T1000 (cell line): ENCODE measurements at regions not wholly inside any gene's neighbourhood (a gene's known extent, or its start where the extent isn't known, plus 50 kb on each side); places are given as distances from the start of the nearest gene placed in this dataset.

Experiments used
- DNase-seq: peaks from one replicate; lab custom pipeline; 2025; ENCODE audit warnings: mixed read lengths; lab: John Stamatoyannopoulos, UW

DNA sequence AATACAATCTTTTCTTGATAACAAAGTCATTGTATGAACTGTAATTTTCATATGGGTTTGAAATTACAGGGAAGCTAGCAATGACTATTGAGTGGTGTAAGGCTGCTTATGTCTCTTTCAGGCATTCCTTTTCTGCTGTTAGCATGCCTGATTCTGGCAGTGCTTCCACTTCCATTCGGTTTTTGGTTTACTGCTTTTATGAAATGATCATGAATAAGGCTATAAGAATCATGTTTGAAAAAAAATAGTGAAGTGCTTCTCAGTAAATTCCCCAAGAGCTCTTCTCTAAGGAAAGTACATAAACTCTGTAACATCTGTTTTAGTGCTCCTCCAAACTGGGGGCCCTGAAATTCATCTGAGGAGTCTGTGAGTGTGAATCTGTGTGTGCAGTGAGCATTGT, 434.0 kb upstream of the RGS6 start:
- no peak for DNase-seq

DNA sequence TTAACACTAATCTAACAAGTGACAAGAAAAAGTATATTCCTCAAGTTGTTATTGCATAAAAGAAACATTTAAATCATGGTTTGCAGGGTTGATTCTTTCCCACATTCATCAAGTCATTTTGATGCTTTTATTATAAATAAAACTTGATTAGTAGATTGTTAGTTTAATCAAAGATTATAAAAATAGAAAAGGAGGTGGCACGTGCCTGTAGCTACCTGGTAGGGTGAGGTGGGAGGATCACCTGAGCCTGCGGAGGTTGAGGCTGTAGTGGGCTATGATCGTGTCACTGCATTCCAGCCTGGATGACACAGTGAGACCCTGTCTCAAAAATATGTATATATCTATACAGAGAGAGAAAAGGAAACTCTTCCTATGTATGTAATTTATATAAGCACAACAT, 433.2 kb upstream of the RGS6 start:
- DNase-seq: no peak

DNA sequence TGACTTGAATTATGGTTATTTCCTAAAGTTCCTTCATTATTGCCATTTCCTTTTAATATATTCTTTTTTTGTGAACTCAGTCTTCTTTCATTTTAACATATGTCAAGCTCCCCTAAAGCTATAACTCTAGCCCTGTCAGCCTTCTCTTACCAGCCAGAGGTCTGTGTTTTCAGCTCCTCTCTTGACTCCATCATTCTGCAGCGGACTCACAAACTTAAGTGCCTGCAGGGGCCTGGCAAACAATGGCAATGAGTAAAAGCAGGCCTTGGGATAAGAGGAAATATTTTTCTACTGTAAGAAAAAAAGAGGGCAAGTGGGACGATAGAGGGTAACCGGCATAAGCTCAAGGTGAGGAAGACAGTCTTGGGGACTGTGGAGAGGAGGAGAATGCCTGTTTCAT, 424.5 kb upstream of the RGS6 start:
- no peak for DNase-seq

DNA sequence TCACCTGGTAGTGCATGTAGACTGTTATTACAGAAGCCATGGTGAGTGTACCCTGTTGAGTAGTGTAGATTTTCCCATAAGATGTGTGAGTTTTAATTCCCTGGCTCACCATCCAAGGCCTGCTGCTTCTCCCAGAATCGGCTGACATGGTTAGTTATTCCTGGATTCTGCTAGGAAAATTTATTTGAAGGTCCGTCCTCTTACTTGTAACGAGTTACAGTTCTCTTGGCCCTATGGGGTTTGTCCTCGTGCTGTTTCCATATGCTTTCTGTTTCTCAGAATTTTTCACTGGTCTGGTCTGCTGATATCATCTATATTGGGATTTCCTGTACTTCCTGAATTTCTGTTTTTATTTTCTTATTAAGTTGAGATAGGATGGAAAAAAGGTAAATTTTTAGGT, 423.3 kb upstream of the RGS6 start:
- no peak for DNase-seq

DNA sequence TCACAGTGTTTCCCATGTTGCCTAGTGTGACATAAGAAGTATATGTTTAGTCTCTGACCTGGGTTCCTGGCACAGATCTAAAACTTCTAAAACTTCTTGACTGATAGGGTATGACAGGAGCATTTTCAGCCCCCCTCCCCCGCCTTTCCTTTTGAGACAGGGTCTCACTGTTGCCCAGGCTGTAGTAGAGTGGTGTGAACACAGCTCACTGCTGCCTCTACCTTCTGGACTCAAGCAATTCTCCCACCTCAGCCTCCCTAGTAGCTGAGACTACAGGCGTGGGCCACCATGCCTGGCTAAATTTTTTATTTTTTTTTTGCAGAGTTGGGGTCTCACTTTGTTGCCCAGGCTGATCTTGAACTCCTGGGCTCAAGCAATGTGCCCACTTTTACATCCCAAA, 421.1 kb upstream of the RGS6 start:
- DNase-seq: no peak

DNA sequence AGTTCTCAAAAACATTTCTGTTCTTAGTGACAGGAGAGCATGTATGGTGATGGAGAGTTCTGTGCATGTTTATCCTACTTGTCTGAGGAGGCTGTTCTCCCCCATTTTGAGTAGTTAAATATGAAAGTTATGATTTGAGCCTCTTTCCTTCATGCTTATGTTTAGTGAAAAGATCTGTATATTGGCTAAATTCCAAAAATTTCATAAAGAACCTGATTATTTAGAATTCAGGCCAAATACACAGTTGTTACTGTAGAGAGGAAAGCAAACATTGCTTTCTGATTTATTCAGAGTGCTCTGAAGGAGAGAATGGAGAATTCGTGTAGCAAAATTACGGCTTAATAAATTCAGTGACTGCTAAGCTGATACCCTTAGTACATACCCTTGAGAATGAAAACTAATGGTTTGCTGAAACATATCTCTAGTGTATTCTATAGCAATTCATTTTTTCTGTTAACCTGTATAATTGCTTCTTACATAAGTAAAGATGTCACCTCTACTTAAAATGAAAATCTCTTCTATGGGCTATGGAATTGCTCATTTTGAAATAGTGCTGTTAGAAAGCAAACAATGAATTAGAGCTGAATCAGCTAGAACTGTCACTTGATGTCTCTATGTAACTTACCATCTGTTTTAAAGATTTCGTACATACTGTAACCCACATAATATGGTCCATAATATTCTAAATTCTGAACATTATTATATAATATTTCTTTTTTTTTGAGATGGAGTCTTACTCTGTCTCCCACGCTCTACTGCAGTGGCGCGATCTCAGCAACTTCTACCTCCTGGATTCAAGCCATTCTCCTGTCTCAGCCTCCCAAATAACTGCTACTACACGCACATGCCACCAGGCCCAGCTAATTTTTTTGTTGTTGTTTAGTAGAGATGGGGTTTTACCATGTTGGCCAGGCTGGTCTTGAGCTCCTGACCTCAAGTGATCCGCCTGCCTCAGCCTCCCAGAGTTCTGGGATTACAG, 417.0 kb upstream of the RGS6 start:
- no peak for DNase-seq

DNA sequence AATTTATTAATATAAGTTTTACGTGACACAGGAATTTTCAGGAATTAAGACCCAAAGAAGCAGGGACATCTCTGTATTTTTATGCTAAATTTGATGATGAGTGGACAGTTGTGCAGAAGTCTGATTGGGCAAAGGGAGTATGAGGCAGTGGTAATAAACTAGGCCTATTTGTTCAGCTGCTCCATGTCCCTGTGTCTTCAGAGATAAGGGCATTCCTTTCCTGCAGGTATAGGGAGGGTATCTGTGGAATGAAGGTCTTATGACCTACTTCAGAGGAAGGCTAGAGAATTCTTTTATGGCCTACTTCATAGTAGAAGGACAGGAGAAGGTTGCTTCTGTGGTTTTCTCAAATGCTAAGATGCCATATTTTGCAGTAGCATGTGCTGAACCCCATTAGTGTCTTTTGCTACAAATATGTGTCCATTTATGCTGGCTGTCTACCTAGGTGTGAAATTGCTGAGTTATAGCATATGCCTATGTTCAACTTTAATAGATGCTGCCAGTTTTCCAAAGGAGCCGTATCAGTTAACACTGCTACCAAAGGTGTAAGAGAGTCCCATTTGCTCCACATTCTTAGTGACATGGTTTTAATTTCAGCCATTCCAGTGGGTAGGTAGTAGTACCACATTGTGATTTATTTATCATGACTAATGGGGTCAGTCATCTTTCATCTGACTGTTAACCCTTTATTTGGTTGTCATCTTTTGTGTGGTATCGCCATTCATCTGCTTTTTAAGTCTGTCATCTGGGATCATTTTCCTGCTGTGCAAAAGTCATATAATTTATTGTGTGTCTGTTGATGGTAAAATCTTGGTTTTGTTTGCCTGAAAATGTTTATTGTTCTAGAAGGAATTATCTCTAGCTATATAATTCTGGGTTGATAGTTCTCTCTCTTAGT, 410.7 kb upstream of the RGS6 start:
- DNase-seq: no peak

DNA sequence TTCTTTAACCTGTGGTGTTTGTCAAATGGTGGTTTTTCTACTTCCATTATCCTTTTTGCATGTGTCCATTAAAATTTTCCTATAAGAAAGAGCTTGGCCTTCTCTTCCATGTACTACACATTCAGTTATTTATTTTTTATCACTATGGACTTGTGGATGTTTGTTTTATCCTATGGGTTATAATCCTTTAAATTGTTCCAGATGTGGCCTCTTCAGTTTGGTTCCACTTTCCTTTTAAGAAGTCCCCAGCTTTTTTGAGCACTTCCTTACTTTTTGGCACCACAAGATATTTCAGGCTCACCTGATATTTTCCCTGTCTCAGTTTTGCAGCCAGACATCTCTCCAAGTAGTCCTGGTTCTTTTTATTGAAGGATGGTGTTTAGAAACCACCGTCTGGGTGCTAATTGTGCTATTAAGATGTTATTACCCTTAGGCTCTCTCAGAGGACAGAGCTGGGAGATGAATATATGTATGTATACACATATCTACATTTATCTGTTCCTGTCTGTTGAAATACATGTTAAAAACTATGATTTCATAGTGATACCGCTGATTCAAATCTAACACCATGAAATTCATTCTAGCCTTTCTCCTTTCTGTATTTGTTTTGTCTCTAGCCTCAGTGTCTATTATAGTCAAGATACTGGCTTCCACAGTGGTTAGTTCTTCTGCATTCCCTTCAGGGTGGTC, 408.5 kb upstream of the RGS6 start:
- no peak for DNase-seq

DNA sequence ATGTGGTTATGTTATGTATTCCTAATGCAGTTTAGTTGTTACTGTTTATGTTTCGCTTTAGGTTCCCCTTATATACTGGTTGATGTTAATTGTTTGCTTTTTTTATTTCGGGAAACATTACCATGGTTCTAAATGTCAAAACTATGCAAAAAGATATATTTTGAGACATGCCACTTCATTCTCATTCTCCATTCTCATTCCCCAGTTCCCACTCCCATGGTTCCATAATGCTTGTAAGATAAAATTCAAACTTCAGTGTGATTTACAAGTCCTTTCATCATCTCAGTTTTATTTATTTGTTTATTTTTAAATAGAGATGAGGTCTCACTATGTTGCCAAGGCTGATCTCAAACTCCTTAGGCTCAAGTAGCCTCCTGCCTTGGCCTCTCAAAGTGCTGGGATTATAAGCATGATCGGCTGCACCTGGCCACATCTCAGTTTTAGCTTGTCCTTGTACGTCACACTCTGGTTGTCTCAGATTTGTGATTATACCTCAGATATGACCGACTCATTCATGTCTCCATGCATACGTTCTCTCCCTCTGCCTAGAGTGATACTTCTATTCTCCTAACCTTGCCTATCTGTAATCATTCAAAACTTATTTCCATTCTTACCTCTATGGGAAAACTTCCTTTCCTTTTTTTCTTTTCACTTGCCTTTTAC, 407.8 kb upstream of the RGS6 start:
- no peak for DNase-seq

DNA sequence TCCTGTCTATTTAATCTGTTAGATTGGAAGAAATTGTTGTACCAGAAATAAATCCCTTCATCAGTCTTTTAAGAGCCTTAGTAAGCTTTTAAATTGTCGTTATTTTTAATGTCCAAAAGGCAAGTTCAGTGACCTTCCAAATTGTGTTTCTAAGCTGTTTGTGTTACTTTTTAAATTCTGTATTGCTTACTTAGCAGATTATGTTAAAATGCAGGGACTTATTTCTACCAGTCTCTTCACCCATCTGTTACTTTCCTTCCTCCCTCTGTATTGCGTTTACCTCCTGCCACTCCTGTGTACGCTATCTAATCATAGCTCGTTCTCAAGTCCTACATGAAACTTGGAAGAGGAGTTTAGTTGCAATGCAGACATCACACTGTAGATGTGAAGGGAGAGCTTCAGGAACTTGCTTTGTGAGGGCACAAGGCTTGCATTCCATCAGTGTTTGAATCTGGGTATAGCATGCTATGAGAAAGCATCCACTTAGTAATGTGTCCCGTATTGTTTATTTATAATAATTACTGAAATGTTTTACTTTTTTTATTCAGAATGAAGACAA, 406.5 kb upstream of the RGS6 start:
- DNase-seq: no peak

DNA sequence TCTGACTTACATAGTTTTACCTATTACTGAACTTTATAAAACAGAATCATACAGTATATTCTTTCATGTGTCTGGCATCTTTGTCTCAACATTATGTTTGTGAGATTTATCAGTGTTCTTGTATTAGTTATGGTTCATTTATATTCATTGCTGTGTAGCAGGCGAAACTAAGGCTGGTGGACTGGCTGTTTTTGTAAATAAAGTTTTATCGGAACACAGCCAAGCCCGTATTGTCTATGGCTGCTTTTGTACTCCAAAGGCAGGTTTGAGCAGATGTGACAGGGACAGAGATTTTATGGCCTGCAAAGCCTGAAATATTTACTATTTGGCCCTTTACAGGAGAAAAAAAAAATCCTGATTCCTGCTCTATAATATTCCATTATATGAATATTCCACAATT, 405.8 kb upstream of the RGS6 start:
- no peak for DNase-seq

DNA sequence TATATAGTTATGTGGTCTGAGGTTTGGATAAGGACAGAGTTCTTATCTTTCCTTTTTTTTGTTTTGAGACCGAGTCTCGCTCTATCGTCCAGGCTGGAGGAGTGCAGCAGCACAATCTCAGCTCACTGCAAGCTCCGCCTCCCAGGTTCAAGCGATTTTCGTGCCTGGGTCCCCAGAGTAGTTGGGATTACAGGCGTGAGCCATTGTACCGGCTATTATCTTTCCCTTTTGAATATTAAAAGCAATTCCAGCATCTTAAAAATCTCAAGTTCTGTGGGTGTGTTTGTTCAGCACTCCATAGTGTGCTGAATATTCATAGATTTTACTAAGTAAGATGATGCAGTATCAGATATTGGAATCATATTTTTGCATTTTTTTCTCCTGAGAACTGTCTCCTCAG, 404.4 kb upstream of the RGS6 start:
- no peak for DNase-seq

DNA sequence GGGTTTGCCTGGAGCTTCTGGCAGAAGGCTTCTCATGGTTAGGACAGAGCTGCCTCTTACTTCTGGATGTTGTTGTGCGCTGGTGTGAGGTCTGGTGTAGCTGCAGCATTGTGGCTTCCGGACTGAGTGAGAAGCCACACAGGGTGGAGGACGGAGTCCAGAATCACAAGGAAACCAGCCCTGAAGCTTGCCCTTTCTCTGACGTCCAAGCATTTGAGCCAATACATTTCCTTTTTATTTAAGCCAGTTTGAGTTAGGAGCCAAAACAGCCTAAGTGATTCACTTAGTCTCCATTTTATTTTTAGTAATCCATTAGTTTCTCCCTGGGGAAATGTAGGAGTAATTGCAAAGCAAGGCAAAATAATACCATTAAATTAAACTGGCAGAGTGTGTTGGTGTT, 402.4 kb upstream of the RGS6 start:
- DNase-seq: no peak

DNA sequence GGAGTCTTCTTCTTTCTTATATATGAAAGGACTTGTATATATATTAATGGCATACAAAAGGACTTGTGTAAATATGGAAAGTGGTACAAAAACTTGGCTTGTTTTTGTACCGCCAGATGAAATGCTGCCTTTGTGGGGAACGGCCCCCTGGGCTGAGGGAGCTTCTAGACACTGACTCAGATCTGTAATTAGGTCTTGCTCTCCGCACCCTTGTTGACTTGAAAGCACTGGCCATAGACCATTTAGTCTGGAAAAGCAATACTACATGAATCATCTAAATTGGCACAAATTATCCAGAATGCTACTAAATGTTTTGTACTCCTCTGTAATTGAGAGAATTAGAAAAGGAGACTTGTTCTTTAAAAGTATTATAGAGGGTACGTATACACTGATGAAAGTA, 399.9 kb upstream of the RGS6 start:
- no peak for DNase-seq

DNA sequence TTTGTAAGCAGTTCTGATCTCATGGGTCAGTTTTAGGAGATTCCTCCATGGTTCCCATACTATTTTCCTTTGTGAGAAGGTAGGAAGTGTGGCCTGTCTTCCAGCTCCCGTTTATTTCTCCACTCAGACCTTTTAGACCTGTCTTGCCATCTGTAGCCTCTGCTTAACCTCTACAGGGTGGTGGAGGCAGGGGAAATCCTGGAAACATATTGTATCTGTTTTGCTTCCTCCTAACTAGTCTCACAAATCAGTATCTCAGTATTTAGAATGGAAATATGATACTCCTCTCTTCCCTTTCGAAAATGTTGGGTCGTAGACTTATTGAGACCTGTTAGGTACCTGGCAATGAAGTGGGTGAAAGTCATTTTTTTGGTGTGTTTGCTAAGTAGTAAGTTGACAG, 399.4 kb upstream of the RGS6 start:
- no peak for DNase-seq

DNA sequence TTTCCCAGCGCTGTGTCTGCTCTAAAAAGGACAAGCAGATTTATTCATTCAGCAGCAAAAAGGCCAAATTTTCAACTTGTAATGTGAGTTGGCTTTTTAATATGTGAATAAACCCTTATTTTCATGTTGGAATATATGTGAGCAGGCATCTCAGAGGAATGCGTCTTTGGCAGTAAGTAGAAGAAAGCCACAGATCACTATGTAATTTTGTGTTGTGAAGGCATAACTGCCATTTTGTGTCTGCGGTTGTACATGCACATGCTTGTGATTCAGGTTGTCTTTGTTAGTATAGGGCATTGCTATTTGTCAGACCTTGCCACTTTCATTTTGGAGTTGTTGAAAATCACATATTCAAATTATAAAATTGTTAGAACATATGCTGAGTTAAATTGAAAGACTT, 398.8 kb upstream of the RGS6 start:
- DNase-seq: no peak

DNA sequence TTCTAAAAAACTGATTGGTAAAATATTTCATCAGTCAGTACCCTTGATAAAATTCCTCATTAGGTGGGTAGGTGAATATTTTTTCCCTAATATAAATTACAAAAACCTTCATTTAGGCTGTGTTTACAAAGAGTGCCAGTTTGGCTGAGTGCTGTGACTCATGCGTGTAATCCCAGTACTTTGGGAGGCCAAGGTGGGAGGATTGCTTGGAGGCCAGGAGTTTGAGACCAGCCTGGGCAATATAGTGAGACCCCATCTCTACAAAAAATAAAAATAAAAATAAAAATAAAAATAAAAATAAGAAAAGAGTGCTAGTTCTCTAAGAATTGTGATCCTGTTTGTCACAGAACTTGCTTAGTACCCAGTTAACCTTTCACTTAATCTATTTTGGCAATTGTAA, 398.4 kb upstream of the RGS6 start:
- DNase-seq: no peak

DNA sequence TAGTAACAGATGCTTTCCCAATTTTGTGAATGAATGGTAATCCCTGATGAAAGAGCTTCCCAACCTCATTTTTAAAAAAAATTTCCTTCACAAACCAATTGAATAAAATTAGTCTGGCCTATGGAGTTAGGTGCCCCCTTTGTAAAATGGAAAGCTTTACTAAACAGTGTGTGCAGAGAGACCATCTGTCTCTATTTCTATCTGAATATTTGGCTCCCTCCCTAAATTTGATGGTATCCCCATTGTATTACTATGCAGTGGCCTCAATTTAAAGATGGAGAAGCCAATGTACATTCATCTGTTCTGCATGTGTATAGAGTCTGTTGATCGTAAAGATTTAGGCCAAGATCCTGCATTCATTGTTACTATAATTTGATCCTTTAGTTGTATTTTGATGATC, 397.7 kb upstream of the RGS6 start:
- no peak for DNase-seq

DNA sequence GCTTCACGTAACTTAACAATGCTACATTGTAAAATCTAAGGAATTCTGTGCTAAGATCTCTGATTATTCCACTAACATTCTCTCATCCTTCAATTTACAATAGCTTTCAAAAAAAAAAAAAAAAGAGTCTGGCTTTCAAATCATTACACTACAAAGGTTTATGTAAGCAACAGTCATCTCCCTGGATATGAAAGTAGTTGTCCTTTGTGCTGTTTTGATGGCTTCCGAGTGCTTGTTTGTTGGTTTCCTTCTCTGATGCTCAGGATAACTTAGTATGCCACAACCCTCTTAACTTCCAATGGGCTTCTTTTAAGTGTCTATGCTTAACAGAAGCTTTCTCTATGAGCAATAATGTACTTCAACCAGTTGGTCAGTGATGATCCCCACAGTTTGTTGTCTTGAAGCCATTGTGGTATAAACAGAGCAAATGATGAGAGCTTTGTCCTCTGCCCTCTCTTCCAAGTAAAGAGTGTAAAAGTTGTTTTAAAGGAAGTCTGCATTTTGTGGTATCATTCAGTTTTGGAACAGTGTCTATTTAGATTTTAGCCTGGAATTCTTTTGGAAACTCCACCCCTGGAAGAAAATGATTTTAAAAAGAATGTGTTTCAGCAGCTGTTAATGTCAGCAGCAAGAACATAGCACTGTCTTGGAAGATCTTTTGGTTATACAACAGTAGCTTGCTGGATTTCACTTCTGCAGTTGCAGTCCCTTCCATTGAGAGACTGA, 396.1 kb upstream of the RGS6 start:
- no peak for DNase-seq

DNA sequence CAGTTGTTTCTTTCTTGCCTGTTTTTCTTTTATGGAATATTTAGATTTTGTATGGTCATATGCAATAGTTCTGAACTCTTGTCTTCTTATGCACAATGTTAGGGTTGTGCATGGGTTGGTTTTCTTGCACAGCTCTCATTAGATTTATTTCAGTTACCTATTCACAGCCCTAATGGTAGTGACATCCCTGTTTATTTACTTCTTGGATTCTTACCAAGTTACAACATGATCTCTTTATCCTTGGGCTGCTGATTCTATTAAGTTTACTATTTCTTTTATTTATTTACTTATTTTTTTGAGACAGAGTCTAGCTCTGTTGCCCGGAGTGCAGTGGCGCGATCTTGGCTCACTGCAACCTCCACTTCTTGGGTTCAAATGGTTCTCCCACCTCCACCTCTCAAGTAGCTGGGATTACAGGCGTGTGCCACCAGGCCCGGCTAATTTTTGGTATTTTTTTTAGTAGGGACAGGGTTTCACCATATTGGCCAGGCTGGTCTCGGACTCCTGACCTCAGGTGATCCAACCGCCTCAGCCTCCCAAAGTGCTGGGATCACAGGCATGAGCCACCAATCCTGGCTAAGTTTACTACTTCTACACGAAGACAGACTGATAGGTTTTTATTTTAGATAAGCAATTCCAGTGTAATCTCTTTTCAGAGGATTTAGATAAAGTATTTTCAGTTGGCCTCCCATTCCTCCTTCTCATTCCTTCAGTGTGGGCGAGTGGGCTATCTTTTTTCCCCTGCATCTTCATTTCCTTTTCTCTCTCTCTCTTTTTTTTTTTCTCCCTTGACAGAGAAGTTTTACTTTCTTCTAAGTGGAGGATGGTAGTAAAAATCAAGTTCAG, 395.1 kb upstream of the RGS6 start:
- DNase-seq: no peak
